Activated CD4-positive, alpha-beta memory T cell treated with anti-CD3 and anti-CD28 coated beads, Interleukin-2, amount 10 ng/mL, durations not matched to agents 7 days and 5 days (primary cell): ENCODE measurements at regions not wholly inside any gene's neighbourhood (a gene's known extent, or its start where the extent isn't known, plus 50 kb on each side); places are given as distances from the start of the nearest gene placed in this dataset.
"Not testable (repeated sequence)": the region's sequence is repeated elsewhere in the genome, so short reads cannot be mapped to it uniquely, and the experiment has no call there.

ENCODE experiments used
- CTCF ChIA-PET: fragments of 350-600 bp; sonication (Branson Sonifier 250); formaldehyde crosslinking; loops from one replicate; lab custom pipeline; 2021; ENCODE audit warnings: antibody characterized with exemption, inconsistent platforms; lab: Charles Lee
- POLR2A ChIA-PET: fragments of 350-600 bp; sonication (Branson Sonifier 250); formaldehyde crosslinking; loops from one replicate; lab custom pipeline; 2021; ENCODE audit warnings: antibody characterized with exemption; lab: Charles Lee
- DNase-seq: peaks from one replicate; pipeline ENCODE4 v3.0.0-alpha.2; 2020
- H3K27ac Mint-ChIP-seq: one replicate; pipeline ENCODE4 v1.8.0; 2021; ENCODE audit warnings: mild to moderate bottlenecking, mixed read lengths
- H3K27me3 Mint-ChIP-seq: one replicate; pipeline ENCODE4 v1.8.0; 2021; ENCODE audit warnings: mixed read lengths
- H3K36me3 Mint-ChIP-seq: one replicate; pipeline ENCODE4 v1.8.0; 2021; ENCODE audit warnings: low read depth, mixed read lengths
- H3K4me1 Mint-ChIP-seq: one replicate; pipeline ENCODE4 v1.8.0; 2021; ENCODE audit warnings: mixed read lengths
- H3K4me3 Mint-ChIP-seq: one replicate; pipeline ENCODE4 v1.8.0; 2021; ENCODE audit warnings: mild to moderate bottlenecking, mixed read lengths
- H3K9me3 Mint-ChIP-seq: one replicate; pipeline ENCODE4 v1.8.0; 2021; ENCODE audit warnings: mixed read lengths

DNA sequence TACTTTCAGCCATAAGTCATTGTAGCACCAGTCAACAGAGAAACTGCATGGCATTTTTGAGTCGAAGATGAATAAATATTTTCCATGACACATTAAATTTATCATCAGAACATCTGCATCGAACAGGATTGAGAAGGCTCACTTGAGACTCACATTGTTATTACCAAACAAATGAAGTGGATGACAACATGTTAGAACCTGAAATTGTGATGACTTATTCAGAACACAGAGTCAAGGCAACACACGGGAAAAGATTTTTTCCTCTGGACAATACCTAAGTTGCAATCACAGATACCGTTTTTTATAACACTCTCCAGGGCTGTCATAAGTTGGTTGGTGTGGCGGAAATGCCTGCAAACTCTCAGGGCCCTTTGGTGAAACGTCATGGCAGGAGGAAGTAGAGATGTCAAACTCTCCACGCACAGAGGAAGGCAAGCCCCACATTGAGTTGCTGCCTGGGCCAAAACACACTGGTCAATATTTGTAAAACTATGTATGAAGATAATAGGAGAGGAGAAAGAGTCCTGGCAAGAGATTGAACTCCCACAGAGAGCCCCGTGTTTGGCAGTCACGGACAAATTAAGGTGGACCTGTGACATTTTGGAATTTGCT, 123.8 kb downstream of the PWWP3B start:
- H3K36me3 Mint-ChIP-seq, result not testable (repeated sequence)

DNA sequence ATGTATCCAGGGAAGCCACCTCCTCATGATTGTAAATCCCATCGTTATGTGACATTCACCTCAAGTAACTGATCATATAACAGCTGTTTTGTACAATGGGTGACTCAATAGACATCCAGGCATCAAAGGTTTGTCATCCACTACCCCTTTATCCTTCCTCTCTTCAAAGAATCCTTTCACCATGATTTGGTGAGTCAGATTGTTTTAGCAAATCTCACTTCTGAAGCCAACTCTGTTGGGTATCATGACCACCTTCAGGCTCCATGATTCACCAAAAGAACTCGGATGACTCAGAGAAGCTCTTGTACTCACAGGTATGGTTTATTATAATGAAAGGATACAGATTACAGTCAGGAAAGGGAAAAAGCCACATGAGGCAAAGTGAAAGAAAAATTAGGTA, 132.1 kb downstream of the PWWP3B start:
- ChIA-PET CTCF (no interaction called here), POLR2A (no interaction called here)
- H3K36me3 Mint-ChIP-seq, result no peaks in the 10 kb centered on the region
- no peak for DNase-seq
- H3K4me1 Mint-ChIP-seq, result no peaks in the 10 kb centered on the region
- H3K27ac Mint-ChIP-seq, result no peak overlapping the region
- H3K9me3 Mint-ChIP-seq, result no peaks in the 10 kb centered on the region
- H3K27me3 Mint-ChIP-seq, result no peaks in the 10 kb centered on the region
- H3K4me3 Mint-ChIP-seq, result no peak overlapping the region

More for the DNA sequence above, 123.8 kb downstream of the PWWP3B start:
- H3K4me1 Mint-ChIP-seq, POLR2A ChIA-PET, H3K27me3 Mint-ChIP-seq, H3K4me3 Mint-ChIP-seq, H3K27ac Mint-ChIP-seq, H3K9me3 Mint-ChIP-seq, DNase-seq, CTCF ChIA-PET: not testable (repeated sequence)

- no peak overlapping the region for H3K27ac Mint-ChIP-seq
- no peaks in the 10 kb centered on the region for H3K27me3 Mint-ChIP-seq
- H3K36me3 Mint-ChIP-seq, result no peaks in the 10 kb centered on the region
- no peaks in the 10 kb centered on the region for H3K9me3 Mint-ChIP-seq
- H3K4me3 Mint-ChIP-seq, result no peak overlapping the region
- ChIA-PET CTCF (no interaction called here), POLR2A (no interaction called here)
- DNase-seq, result no peak
- no peaks in the 10 kb centered on the region for H3K4me1 Mint-ChIP-seq
Measured at GRCh38 chrX:106300656-106301055, 132.6 kb downstream of the PWWP3B start.

GRCh38 chrX:106302304-106302703, 134.2 kb downstream of the PWWP3B start:
- H3K9me3 Mint-ChIP-seq, result no peaks in the 10 kb centered on the region
- H3K4me3 Mint-ChIP-seq, result no peak overlapping the region
- ChIA-PET CTCF (no interaction called here), POLR2A (no interaction called here)
- no peaks in the 10 kb centered on the region for H3K36me3 Mint-ChIP-seq
- H3K27ac Mint-ChIP-seq, result no peak overlapping the region
- no peaks in the 10 kb centered on the region for H3K4me1 Mint-ChIP-seq
- no peak for DNase-seq
- H3K27me3 Mint-ChIP-seq, result no peaks in the 10 kb centered on the region

GRCh38 chrX:106306391-106306947, 138.4 kb downstream of the PWWP3B start:
- no peaks in the 10 kb centered on the region for H3K27me3 Mint-ChIP-seq
- CTCF ChIA-PET, result no interaction called here

DNA sequence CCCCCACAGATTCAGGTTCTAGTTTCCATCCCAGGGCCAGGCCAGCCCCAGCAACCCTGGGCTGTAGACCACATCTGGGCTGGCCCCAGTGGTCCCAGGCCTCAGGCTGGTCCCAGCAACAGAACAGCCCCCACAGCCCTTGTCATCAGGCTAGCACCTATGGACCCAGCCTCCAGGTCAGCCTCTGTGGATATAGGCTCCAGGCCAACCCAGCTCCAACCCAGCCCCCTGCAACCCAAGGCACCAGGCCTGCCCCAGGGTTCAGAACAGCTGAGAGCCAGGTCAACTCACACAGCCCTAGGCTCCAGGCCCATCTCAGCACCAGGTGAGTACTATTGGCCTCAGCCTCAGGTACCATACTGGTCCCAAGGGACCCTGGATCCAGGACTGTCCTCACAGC, 155.3 kb downstream of the PWWP3B start:
- H3K9me3 Mint-ChIP-seq, result no peaks in the 10 kb centered on the region
- no peaks in the 10 kb centered on the region for H3K27me3 Mint-ChIP-seq
- POLR2A ChIA-PET, result no interaction called here
- no peaks in the 10 kb centered on the region for H3K4me1 Mint-ChIP-seq
- CTCF ChIA-PET, result no interaction called here
- no peak overlapping the region for H3K27ac Mint-ChIP-seq
- no peak for DNase-seq
- H3K36me3 Mint-ChIP-seq, result no peaks in the 10 kb centered on the region
- H3K4me3 Mint-ChIP-seq, result no peak overlapping the region

More at GRCh38 chrX:106306391-106306947, 138.4 kb downstream of the PWWP3B start:
- no peak for DNase-seq
- H3K4me1 Mint-ChIP-seq, result no peaks in the 10 kb centered on the region
- no peak overlapping the region for H3K27ac Mint-ChIP-seq
- H3K36me3 Mint-ChIP-seq, result no peaks in the 10 kb centered on the region
- POLR2A ChIA-PET, result no interaction called here
- H3K9me3 Mint-ChIP-seq, result no peaks in the 10 kb centered on the region
- H3K4me3 Mint-ChIP-seq, result no peak overlapping the region

DNA sequence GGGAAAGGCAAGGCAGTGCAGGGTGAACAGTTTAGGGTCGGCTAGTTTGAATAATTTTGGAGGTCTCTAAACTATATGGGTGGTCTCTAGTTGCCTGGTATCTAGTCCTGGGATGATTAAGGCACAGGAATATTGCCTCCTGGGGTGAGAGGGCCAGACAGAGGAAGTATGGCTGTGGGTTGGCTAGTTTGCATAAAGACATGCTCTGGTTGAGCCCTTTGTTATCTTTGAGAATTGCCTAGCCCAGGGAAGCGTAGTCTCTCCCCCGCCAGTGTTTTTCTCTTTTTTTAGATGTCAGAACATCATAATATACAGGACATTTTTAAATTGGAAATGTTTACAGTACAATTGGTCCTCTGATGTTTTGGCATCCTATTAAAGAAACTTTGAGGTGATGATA, 163.5 kb downstream of the PWWP3B start:
- no peak overlapping the region for H3K27ac Mint-ChIP-seq

DNA sequence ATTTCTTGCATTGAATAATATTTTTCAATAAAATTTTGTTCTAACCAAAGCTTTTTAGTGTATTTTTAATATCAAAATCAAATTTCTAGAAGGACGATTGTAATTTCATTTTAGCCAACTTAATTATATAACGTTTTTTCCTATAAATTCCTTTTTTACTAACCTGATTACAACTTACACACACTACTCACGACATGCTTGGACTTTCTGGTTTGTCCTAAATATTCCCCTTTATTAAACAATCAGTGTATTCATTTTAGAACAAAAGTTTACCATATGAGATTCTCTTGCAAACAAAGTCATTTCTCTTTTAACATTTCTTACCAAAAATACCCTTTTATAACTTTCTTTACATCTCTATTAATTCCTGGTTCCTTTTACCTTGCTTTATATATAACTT, 173.7 kb downstream of the PWWP3B start:
- Mint-ChIP-seq H3K9me3 (no peaks in the 10 kb centered on the region), H3K36me3 (no peaks in the 10 kb centered on the region), H3K4me1 (no peaks in the 10 kb centered on the region), H3K27ac (no peak overlapping the region), H3K4me3 (no peak overlapping the region), H3K27me3 (no peaks in the 10 kb centered on the region)
- no peak for DNase-seq
- CTCF ChIA-PET, result no interaction called here
- POLR2A ChIA-PET, result no interaction called here

More for the DNA sequence above, 163.5 kb downstream of the PWWP3B start:
- Mint-ChIP-seq H3K9me3 (no peaks in the 10 kb centered on the region), H3K4me1 (no peaks in the 10 kb centered on the region), H3K27me3 (no peaks in the 10 kb centered on the region), H3K4me3 (no peak overlapping the region), H3K36me3 (no peaks in the 10 kb centered on the region)
- DNase-seq, result no peak
- CTCF ChIA-PET, result no interaction called here
- POLR2A ChIA-PET, result no interaction called here

DNA sequence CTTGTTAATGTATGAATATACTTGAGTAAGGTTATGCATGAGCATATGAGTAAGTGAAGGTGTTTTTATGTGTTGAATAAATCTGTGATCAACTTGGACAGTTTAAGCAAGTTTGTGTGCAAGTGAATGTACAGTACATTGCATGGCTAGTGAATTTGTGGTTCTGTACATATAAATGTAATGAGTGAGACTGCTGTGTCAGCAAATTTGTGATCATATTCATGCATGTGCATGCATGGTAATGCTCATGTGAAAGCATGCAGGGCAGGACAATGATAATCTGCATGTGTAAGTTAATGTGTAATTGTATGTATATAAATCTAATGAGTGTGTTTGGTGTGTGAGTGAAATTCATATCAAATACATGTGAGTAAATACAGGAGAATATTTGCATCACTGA, 188.5 kb downstream of the PWWP3B start:
- no peak overlapping the region for H3K27ac Mint-ChIP-seq
- H3K4me1 Mint-ChIP-seq, result no peaks in the 10 kb centered on the region
- H3K36me3 Mint-ChIP-seq, result no peaks in the 10 kb centered on the region
- POLR2A ChIA-PET, result no interaction called here
- CTCF ChIA-PET, result no interaction called here
- DNase-seq, result no peak
- H3K27me3 Mint-ChIP-seq, result no peaks in the 10 kb centered on the region
- no peak overlapping the region for H3K4me3 Mint-ChIP-seq
- H3K9me3 Mint-ChIP-seq, result no peaks in the 10 kb centered on the region

- POLR2A ChIA-PET, result no interaction called here
- no peak overlapping the region for H3K4me3 Mint-ChIP-seq
- no peak overlapping the region for H3K27ac Mint-ChIP-seq
- no peaks in the 10 kb centered on the region for H3K36me3 Mint-ChIP-seq
- no peaks in the 10 kb centered on the region for H3K9me3 Mint-ChIP-seq
- H3K4me1 Mint-ChIP-seq, result no peaks in the 10 kb centered on the region
- no peaks in the 10 kb centered on the region for H3K27me3 Mint-ChIP-seq
- CTCF ChIA-PET, result no interaction called here
- no peak for DNase-seq
Measured at GRCh38 chrX:106363214-106363613, 195.1 kb downstream of the PWWP3B start.

DNA sequence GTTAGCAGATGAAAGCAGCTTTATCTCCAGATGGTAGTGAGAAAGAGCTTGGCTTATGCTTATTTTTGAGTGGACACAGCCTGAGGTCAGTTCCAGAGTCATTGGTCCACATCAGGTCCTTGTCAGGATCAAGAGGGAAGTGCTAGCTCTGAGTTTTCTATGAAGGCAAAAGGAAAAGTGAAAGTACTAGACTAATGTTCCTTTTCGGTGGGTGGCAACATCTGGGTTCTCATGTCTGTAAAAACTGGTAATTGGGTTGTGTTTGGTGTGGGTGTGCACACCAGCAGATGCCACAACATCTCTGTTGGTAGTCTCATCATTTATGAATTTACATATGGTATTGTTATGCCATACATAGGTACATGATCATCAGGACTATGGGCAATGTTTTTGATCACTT, 210.5 kb downstream of the PWWP3B start:
- ChIA-PET POLR2A (no interaction called here), CTCF (no interaction called here)
- H3K27ac Mint-ChIP-seq, result no peak overlapping the region
- H3K4me3 Mint-ChIP-seq, result peak overlapping the region; percentile 27
- no peaks in the 10 kb centered on the region for H3K36me3 Mint-ChIP-seq
- no peaks in the 10 kb centered on the region for H3K9me3 Mint-ChIP-seq
- no peaks in the 10 kb centered on the region for H3K27me3 Mint-ChIP-seq
- no peak for DNase-seq
- H3K4me1 Mint-ChIP-seq, result no peaks in the 10 kb centered on the region

DNA sequence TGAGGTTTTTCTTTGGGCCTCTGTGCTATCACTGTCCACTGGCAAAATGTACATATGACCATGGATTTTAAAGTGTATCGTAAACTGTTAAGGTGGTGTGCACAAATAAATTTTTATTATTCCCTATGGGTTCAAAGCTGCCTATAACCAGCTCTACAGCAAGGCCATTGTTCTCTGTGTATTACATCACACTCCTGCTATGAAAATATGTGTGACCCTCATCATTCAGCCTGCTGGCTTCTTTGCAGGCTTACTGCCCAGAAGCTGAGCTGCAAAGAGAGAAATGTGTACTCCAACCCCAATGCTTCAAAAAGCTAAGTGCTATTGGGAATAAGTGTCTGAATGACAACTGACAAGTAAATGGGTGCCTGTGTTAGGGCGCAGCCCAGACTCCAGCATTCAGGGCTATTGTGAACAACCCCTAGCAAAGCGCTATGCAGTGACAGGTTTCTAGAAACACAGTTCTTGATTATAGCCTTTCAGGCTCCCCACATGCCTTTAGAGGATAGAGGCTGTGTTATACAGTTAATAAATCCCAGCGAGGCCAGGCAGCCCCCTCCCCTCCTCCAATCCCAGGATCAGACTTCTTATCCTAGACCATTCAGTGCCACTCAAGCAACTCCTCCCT, 220.4 kb upstream of the RADX start:
- ChIA-PET CTCF (no interaction called here), POLR2A (no interaction called here)
- no peak for DNase-seq
- Mint-ChIP-seq H3K36me3 (no peaks in the 10 kb centered on the region), H3K27me3 (no peaks in the 10 kb centered on the region), H3K9me3 (no peaks in the 10 kb centered on the region), H3K4me3 (no peak overlapping the region), H3K4me1 (no peaks in the 10 kb centered on the region), H3K27ac (no peak overlapping the region)

DNA sequence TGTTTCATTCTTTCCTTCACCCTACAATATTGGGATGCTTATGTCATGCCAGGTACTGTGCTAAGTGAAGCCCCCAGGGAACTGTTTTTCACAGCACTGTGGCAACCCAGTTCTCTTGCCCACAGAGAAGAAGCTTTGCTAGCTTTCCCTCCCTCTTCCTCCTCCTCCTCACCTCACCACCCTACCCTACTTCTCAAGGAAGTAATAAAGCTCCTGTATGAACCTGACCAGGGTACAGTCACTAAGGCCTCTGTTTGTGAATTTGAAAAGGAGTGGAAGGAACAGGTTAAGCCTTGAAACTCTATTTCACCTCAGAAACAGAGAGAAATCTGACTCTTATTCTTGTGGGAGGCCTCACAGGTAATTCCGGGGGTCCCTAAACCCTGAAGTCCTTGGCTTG, 219.4 kb upstream of the RADX start:
- no peak for DNase-seq
- Mint-ChIP-seq H3K27ac (no peak overlapping the region), H3K36me3 (no peaks in the 10 kb centered on the region), H3K27me3 (no peaks in the 10 kb centered on the region), H3K4me1 (no peaks in the 10 kb centered on the region), H3K4me3 (no peak overlapping the region), H3K9me3 (no peaks in the 10 kb centered on the region)
- ChIA-PET POLR2A (no interaction called here), CTCF (no interaction called here)
